Renal cortical epithelial cell (primary cell): ENCODE measurements at regions not wholly inside any gene's neighbourhood (a gene's known extent, or its start where the extent isn't known, plus 50 kb on each side); places are given as distances from the start of the nearest gene placed in this dataset.
"Not testable (repeated sequence)": the region's sequence is repeated elsewhere in the genome, so short reads cannot be mapped to it uniquely, and the experiment has no call there.

Source experiments
- DNase-seq: peaks from one replicate; pipeline ENCODE4 v3.0.0-alpha.2; 2011; ENCODE audit warnings: low read depth

GRCh38 chr1:195847957-195848875, 760.0 kb downstream of the KCNT2 start:
- not testable (repeated sequence) for DNase-seq

- no peak for DNase-seq
Measured at GRCh38 chr1:195831789-195832188, 776.5 kb downstream of the KCNT2 start.

GRCh38 chr1:195828325-195828724, 779.9 kb downstream of the KCNT2 start:
- no peak for DNase-seq

- DNase-seq: no peak
Measured at GRCh38 chr1:195820925-195821324, 787.3 kb downstream of the KCNT2 start.

- no peak for DNase-seq
Measured at GRCh38 chr1:195806060-195806459, 802.2 kb downstream of the KCNT2 start.

GRCh38 chr1:195804547-195804946, 803.7 kb downstream of the KCNT2 start:
- DNase-seq: no peak

GRCh38 chr1:195799016-195799415, 809.2 kb downstream of the KCNT2 start:
- DNase-seq: no peak

- no peak for DNase-seq
Measured at GRCh38 chr1:195794225-195794624, 814.0 kb downstream of the KCNT2 start.

- no peak for DNase-seq
Measured at GRCh38 chr1:195791796-195792195, 816.4 kb downstream of the KCNT2 start.

- no peak for DNase-seq
Measured at GRCh38 chr1:195790514-195791168, 817.6 kb downstream of the KCNT2 start.

GRCh38 chr1:195789321-195789720, 818.9 kb downstream of the KCNT2 start:
- DNase-seq: no peak

GRCh38 chr1:195788721-195789120, 819.5 kb downstream of the KCNT2 start:
- no peak for DNase-seq

- DNase-seq: peak; percentile 1
Measured at GRCh38 chr1:195785830-195786229, 822.4 kb downstream of the KCNT2 start.

- no peak for DNase-seq
Measured at GRCh38 chr1:195773931-195774330, 834.3 kb downstream of the KCNT2 start.

- DNase-seq: no peak
Measured at GRCh38 chr1:195769461-195769860, 838.8 kb downstream of the KCNT2 start.

- no peak for DNase-seq
Measured at GRCh38 chr1:195768936-195769335, 839.3 kb downstream of the KCNT2 start.

GRCh38 chr1:195768377-195768776, 839.9 kb downstream of the KCNT2 start:
- DNase-seq: no peak

GRCh38 chr1:195766709-195767108, 841.5 kb downstream of the KCNT2 start:
- DNase-seq: peak; percentile 22

- no peak for DNase-seq
Measured at GRCh38 chr1:195765099-195765498, 843.1 kb downstream of the KCNT2 start.

GRCh38 chr1:195763907-195764374, 844.3 kb downstream of the KCNT2 start:
- no peak for DNase-seq

GRCh38 chr1:195763146-195763906, 844.9 kb downstream of the KCNT2 start:
- DNase-seq: no peak

- peak; percentile 5 for DNase-seq
Measured at GRCh38 chr1:195761104-195761503, 847.1 kb downstream of the KCNT2 start.
